ENCODE measurements at regions not wholly inside any gene's neighbourhood (a gene's known extent, or its start where the extent isn't known, plus 50 kb on each side); places are given as distances from the start of the nearest gene placed in this dataset.

GRCh38 chr11:134792044-134792443 is 380.0 kb upstream of the B3GAT1 start:
- DNase-seq: no peak

- DNase-seq: no peak
These were observed 379.1 kb upstream of the B3GAT1 start for GRCh38 chr11:134791102-134791501.

GRCh38 chr11:134789104-134789503 is 377.1 kb upstream of the B3GAT1 start:
- DNase-seq: no peak

GRCh38 chr11:134786636-134787035 is 374.6 kb upstream of the B3GAT1 start:
- no peak for DNase-seq

- no peak for DNase-seq
These were observed 373.7 kb upstream of the B3GAT1 start for GRCh38 chr11:134785660-134786284.

- no peak for DNase-seq
These were observed 373.0 kb upstream of the B3GAT1 start for GRCh38 chr11:134785059-134785458.

GRCh38 chr11:134784568-134784967 is 372.5 kb upstream of the B3GAT1 start:
- no peak for DNase-seq

- no peak for DNase-seq
These were observed 372.0 kb upstream of the B3GAT1 start for GRCh38 chr11:134784046-134784445.

- no peak for DNase-seq
These were observed 371.2 kb upstream of the B3GAT1 start for GRCh38 chr11:134783234-134783633.

GRCh38 chr11:134781380-134781866 is 369.4 kb upstream of the B3GAT1 start:
- no peak for DNase-seq

- DNase-seq: no peak
These were observed 368.6 kb upstream of the B3GAT1 start for GRCh38 chr11:134780486-134781147.

- no peak for DNase-seq
These were observed 367.1 kb upstream of the B3GAT1 start for GRCh38 chr11:134779179-134779578.

GRCh38 chr11:134768463-134768862 is 356.4 kb upstream of the B3GAT1 start:
- no peak for DNase-seq

- DNase-seq: no peak
These were observed 353.5 kb upstream of the B3GAT1 start for GRCh38 chr11:134765565-134765964.

GRCh38 chr11:134764966-134765365 is 352.9 kb upstream of the B3GAT1 start:
- no peak for DNase-seq

- DNase-seq: no peak
These were observed 352.3 kb upstream of the B3GAT1 start for GRCh38 chr11:134764367-134764766.

GRCh38 chr11:134763030-134763388 is 351.0 kb upstream of the B3GAT1 start:
- DNase-seq: no peak

- DNase-seq: no peak
These were observed 350.4 kb upstream of the B3GAT1 start for GRCh38 chr11:134762248-134763029.

GRCh38 chr11:134761926-134762247 is 349.8 kb upstream of the B3GAT1 start:
- no peak for DNase-seq

GRCh38 chr11:134761386-134761785 is 349.3 kb upstream of the B3GAT1 start:
- no peak for DNase-seq

GRCh38 chr11:134760957-134761356 is 348.9 kb upstream of the B3GAT1 start:
- DNase-seq: no peak

- no peak for DNase-seq
These were observed 348.3 kb upstream of the B3GAT1 start for GRCh38 chr11:134760299-134760698.

- no peak for DNase-seq
These were observed 347.8 kb upstream of the B3GAT1 start for GRCh38 chr11:134759855-134760254.

GRCh38 chr11:134759274-134759673 is 347.2 kb upstream of the B3GAT1 start:
- DNase-seq: no peak
